ENCODE measurements at regions not wholly inside any gene's neighbourhood (a gene's known extent, or its start where the extent isn't known, plus 50 kb on each side); places are given as distances from the start of the nearest gene placed in this dataset.

GRCh38 chrX:5117816-5118215 lies 1110.9 kb downstream of the NLGN4X start:
- Mint-ChIP-seq H3K36me3 (ENCODE audit: low read depth) (no peaks in the 10 kb centered on the region), H3K4me3 (no peak overlapping the region), H3K4me1 (no peaks in the 10 kb centered on the region), H3K27ac (no peak overlapping the region), H3K9me3 (no peaks in the 10 kb centered on the region), H3K27me3 (ENCODE audit: insufficient read depth, low read depth, poor library complexity) (no peaks in the 10 kb centered on the region)
- Histone ChIP-seq H3F3A (replicated peaks; ENCODE audit: low read depth) (no peaks in the 10 kb centered on the region), H4K20me1 (replicated peaks; ENCODE audit: insufficient read depth) (no peaks in the 10 kb centered on the region), H3K9me2 (ENCODE audit: insufficient read depth) (no peaks in the 10 kb centered on the region), H3K4me3 (no peak overlapping the region), H3K27me3 (ENCODE audit: insufficient read depth) (no peaks in the 10 kb centered on the region), H3K4me2 (no peak overlapping the region), H3K79me2 (replicated peaks; ENCODE audit: insufficient read depth) (no peaks in the 10 kb centered on the region), H3K27ac (ENCODE audit: low read depth) (no peak overlapping the region), H3K36me3 (ENCODE audit: insufficient read depth) (no peaks in the 10 kb centered on the region), H2AFZ (no peak overlapping the region), H3K4me1 (ENCODE audit: insufficient read depth) (no peaks in the 10 kb centered on the region)
- TF ChIP-seq STAT1 (IDR thresholded peaks at IDR 0.05; ENCODE audit: unreplicated experiment), result no peak
- no peak for TF ChIP-seq EZH2 (IDR thresholded peaks at IDR 0.05; ENCODE audit: low read depth, unreplicated experiment)
- no peak for TF ChIP-seq CREB1 (CRISPR knock-in tag; IDR thresholded peaks at IDR 0.05; ENCODE audit: low read depth)
- no peak for TF ChIP-seq ZNF462 (CRISPR knock-in tag; IDR thresholded peaks at IDR 0.05)
- no peak for TF ChIP-seq ZNF331 (CRISPR knock-in tag; IDR thresholded peaks at IDR 0.05; ENCODE audit: low read depth)
- no peak for TF ChIP-seq JUNB (IDR thresholded peaks at IDR 0.05; ENCODE audit: unreplicated experiment)
- TF ChIP-seq ETS1 (IDR thresholded peaks at IDR 0.05), result no peak
- TF ChIP-seq NANOG (IDR thresholded peaks at IDR 0.05; ENCODE audit: borderline replicate concordance), result no peak
- TF ChIP-seq CTCF (conservative IDR thresholded peaks at IDR 0.05; ENCODE audit: low read depth in 2 of 2), result no peak
- no peak for TF ChIP-seq POLR2AphosphoS5 (IDR thresholded peaks at IDR 0.05; ENCODE audit: low read depth)
- no peak for TF ChIP-seq EZH2phosphoT487 (IDR thresholded peaks at IDR 0.05; ENCODE audit: unreplicated experiment)
- TF ChIP-seq REST (IDR thresholded peaks at IDR 0.05; ENCODE audit: unreplicated experiment), result no peak
- TF ChIP-seq ZNF114 (CRISPR knock-in tag; IDR thresholded peaks at IDR 0.05), result no peak
- no peak for DNase-seq (ENCODE audit: low spot score)
- no peak for ATAC-seq
